T follicular helper cell (primary cell): ENCODE measurements at regions not wholly inside any gene's neighbourhood (a gene's known extent, or its start where the extent isn't known, plus 50 kb on each side); places are given as distances from the start of the nearest gene placed in this dataset.
"Not testable (repeated sequence)": the region's sequence is repeated elsewhere in the genome, so short reads cannot be mapped to it uniquely, and the experiment has no call there.

Experiments
- DNase-seq: peaks from one replicate; pipeline ENCODE4 v3.0.0-alpha.2; 2020; ENCODE audit warnings: low read depth

DNA sequence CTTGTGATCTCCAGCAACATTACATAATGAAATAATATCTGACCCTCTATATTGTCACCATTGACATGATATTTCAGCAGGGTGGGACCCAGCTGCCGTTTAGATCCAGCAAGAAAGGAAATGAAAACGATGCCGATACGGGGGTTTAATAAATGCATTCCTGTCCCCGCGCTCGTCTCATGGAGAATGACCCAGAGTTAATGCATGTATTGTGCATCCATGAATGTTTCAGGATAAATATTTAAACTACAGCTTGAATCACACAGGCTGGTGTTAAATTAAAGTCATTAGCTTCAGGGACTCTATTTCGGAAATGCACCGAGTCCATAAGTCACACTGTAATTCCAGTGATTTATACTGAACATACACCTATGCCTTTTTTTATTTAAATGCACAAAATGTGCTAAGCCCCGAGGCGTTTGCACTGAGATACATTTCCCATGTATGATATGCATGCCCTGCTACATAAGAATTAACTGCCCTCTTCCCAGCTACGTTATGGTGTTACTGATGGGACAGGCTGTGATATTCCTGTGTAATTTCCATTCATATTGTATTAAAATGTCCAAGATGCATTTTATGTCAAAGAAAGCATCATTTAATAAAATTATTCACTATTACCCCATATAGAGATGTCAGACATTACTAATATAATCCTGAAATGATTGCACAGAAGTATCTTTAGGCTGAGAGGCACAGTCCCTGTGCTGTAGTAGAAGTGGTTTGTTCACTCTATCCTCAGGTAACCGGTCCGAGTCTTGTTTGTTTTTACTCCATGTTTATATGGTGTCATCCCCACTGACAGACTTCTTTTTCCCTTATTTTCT is 109.3 kb upstream of the ZNF516 start:
- DNase-seq, result no peak

DNA sequence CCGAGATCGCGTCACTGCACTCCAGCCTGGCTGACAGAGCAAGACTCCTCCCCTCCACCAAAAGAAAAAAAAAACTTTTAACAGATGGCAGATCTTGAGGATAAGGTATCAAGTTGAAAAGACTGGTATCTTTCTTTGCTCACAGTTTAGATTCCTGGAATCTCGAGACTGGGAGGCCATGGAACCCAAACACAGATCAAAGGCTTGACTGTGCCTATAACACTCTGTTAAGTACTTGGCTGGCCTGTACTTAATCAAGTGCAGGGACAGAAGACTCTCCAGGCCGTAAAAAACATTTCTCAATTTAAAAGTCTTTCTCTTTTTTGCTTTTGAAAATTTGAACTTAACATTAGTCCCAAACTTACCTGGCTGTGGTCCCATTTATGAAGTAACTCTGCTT is 107.1 kb upstream of the ZNF516 start:
- DNase-seq, result no peak

DNA sequence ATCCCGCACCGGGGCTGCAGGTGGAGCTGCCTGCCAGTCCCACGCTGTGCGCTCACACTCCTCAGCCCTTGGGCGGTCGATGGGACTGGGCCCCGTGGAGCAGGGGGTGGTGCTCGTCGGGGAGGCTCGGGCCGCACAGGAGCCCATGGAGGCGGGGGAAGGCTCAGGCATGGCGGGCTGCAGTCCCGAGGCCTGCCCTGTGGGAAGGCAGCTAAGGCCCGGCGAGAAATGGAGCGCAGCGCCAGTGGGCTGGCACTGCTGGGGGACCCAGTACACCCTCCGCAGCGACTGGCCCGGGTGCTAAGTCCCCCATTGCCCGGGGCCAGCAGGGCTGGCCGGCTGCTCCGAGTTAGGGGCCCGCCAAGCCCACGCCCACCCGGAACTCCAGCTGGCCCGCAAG is 105.0 kb upstream of the ZNF516 start:
- DNase-seq, result not testable (repeated sequence)

DNA sequence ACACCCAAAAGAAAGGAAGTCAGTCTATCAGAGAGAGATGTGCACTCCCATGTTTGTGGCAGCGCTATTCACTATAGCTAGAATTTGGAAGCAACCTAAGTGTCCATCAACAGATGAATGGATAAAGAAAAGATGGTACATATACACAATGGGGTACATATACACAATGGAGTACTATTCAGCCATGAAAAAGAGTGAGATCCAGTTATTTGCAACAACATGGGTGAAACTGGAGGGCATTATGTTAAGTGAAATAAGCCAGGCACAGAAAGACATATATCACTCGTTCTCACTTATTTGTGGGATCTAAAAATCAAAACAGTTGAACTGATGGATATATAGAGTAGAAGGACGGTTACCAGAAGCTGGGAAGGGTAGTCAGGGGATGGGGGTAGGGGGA is 99.9 kb upstream of the ZNF516 start:
- no peak for DNase-seq

DNA sequence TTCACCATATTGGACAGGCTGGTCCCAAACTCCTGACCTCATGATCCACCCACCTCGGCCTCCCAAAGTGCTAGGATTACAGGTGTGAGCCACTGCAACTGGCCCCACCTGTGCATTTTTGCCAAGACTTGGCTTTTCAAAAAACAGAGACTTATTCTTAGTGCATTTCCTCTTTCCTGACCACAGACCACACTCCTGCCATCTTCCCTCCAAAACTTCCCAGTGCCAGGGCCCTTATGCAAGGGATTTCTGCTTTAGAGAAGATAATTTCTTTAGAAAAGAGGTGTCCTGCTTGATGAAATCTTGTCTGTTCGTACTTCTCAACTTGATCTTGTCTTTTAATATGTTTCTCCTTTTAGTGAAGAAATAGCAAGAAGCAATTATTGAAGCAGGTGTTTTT is 98.8 kb upstream of the ZNF516 start:
- DNase-seq, result no peak

DNA sequence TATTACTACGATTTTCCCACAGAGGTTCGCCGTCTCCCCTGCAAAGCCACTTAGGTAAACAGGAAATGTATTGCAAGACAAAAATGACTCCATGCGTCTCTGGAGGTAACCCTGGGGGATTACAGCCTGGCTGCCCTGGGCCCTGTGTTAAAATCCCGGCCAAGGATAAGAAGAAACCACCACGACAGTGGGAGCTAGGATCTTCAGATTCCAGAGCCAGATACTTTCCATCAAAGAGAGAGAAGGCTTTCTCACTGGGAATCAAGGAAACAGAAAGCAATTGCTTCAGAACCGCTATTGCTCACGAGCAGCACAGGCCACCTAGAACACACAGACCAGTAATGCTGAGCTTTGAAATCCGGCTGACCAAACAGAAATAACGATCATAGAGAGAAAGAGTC is 97.9 kb upstream of the ZNF516 start:
- no peak for DNase-seq

DNA sequence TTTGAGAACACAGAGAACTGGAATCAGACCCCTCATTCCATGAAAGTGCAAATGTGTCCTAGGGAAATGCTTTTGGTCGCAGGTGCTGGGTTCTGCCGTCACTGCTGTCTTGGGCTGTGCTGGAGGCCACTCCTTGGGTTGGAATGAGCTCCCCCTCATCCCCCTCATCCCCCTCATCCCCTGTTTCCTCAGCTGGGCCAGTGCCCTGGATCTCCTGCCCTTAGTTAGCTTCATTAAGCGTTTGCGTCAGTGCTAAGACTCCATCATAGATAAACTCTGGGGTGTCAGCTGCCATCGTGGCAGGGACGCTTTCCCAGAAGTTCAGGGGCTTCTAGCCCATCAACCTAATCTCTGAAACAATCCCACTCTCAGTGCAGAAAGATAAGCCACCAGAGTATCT is 97.1 kb upstream of the ZNF516 start:
- no peak for DNase-seq

DNA sequence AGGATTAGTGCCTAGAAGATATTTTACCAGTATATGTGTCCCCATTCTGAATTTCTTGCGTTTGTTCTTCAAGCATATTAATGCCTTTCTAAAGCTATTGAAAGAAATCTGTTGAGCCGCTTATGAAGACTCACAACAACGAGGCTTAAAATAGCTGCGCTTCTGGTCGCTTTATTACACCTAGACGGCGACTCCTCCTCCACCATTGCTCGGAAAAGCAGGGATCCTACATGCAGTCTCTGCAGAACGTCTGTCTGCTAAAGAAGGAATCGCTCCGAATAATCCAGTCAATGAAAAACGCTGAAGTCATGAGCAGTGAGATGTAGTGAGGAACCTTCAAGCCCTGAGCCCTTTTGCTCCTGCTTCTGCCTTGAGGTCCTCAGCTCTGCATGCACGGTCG is 94.8 kb upstream of the ZNF516 start:
- no peak for DNase-seq

DNA sequence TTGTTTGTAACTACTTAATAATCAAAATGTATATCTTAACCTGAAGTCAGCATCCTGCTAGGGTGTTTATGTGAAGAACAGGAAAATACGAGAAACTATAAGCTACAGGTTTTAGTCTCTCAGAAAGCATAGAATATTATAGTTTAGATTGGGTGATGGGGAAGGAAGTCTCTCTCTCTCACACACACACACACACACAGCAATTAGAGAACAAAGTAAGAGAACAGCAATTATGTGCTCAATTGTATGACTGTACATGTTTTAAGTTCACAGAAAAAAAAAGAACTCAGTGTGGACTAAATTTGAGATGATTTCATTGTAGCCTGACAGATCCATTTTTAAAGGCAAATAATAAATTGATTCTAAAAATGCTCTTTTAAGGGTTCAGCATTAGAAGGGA is 94.3 kb upstream of the ZNF516 start:
- DNase-seq, result no peak

DNA sequence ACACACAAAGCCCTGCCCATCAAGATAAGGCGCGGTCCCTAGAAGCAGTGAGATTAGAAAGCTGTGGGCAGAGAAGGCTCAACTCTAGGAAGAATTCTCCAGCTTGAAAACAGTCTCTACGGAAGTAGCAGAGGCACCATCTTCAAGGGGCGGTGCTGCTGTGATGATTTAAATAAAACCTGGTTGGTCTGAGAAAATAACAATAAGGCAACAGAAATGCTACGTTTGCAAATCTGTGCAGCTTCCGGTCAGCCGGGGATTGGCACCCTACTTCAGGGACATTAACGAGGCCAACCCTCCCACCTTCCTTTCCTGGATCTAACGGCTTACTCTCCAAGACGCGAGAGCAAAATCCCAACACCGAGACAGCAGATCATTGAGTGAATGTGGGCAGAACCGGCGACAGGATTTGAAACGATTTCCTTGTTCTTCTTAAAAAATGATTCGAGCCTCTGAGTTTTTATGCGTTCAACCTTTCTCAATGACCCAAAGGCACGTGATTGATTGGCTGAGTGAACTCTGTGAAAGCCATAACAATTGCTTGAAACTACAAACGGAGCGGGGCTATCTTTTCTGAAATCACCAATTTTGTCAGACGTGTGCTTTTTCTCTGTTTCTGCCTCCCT is 93.7 kb upstream of the ZNF516 start:
- DNase-seq, result no peak

DNA sequence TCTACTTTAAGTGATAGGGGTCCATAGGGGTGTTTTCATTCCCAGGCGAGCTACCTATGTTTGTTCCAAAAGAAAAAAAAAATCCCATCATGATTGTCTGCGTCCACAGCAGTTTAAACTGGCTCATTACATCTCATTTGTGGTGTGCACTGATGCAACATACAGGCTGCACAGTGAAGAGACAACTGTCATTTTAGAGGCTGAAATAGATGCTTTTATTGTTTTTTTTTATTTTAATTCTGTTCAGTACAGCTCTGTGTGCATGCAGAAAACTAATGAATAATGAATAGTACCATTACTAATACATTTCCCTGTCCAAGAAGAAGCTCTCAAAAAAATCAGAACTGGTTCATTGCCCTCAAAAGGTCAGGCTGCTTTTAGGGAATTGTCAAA is 92.8 kb upstream of the ZNF516 start:
- DNase-seq, result no peak

DNA sequence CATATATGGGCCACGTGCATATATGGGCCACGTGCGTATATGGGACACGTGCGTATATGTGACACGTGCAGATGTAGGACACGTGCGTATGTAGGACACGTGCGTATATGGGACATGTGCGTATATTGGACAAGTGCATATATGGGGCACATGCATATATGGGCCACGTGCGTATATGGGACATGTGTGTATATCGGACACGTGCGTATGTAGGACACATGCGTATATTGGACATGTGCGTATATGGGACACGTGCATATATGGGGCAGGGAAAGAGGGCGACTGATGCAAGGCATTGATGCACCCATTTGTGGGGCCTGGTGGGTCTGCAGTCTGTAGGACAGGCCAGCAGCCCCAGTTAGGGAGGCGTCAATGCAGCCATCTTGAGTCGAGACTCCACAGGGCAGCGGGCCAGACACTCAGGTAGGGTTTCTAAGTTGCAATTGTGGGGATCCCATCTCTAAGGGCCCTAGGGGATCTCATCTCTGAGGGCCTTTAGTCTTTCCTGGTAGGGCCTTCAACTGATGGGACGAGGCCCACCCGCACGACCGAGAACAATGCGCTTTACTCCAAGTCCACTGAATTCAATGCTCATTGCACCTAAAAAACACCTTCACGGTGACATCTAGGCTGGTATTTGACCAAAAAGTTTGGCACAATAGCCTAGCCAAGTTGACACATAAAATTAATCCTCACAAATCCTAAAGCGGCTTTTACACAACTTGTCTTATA is 92.3 kb upstream of the ZNF516 start:
- DNase-seq, result no peak

DNA sequence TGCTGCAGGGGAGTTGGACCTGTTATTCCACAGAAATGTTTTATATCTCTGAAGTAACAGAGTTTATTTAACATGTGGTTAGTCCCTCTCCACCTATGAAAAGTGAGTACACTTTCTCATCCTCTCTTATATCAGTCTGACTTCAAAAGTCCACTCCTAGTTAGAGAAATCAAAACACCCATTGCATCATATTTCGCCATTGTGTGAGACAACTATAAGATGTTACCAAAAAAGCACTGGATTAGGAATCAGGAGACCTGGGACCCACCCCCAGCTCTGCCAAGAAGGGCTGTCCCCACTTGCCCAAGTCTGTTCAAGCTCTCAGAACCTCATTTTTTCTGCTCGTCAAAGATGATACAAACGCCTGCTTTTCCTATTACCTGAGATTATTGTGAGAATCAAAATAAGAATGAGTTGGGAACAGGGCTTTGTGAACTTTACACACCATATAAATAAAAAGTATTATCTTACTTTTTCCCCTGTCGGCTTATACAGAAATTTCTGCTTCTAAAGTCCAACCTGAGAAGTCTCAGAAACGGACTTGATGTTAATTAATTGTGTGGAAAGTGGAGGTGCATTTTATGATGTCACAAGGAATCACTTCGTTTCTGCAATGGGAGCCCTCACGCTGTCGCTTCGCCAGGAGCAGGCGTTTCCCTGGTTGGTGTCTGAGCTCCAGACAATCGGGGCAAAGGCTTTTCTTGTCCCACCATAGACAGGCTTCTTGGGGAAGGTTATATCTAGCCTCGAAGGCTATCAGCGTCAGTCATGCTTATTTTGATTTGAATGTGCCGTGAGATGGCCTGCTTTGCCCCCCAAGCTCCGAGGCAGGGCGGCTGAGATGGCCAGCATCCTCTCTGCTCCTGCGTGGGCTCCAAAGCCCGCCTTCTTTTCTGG is 89.6 kb upstream of the ZNF516 start:
- DNase-seq, result no peak

DNA sequence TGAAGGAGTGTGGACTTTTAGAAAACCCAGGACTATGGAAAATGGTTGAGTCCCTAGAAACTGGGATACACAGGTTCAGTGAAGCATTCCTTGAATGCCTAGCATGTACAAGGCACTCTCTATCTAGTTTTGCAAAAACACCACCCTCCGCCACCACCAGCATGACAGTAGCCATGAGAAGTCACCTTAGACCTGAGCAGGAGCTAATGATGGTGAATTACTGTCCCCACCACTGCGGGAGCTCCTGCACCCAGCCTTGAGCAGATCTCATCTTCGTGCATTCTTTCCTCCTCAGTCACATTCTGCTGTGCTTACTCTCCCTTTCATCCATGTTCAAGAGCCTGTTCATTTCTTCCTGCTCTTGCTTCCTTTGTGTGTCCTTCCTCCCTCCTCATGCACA is 86.2 kb upstream of the ZNF516 start:
- no peak for DNase-seq

DNA sequence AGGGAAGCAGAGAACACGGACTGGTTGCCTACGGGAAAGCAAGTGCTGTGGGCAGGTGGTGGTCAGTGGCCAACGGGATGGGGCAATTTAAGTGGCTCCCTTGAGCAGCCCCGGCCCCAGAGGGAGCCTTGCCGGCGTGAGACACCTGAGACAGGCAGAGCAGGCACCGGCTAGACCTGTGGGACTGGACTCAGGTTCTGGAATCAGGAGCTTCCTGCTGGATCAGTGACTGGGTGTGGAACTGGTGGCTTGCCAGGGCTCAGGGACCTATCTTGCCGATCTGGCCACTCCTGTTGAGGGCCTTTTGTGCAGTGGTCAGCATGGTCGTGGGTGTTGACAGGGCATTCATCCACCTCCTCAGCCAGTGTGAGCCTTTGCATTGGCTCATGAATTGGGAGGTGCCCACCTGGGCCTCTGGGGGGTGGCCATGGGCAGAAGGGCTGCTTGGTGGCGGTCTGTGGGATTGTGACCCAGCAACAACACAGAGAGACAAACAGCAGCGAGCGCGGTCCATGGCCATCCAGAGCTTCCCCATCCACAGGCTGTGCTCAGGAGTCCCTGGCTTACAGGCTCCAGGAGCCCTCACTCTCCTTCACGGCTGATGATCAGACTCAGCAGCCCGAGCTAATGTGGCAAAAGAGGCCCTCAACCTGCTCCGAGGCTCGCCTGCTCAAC is 85.4 kb upstream of the ZNF516 start:
- DNase-seq, result no peak

DNA sequence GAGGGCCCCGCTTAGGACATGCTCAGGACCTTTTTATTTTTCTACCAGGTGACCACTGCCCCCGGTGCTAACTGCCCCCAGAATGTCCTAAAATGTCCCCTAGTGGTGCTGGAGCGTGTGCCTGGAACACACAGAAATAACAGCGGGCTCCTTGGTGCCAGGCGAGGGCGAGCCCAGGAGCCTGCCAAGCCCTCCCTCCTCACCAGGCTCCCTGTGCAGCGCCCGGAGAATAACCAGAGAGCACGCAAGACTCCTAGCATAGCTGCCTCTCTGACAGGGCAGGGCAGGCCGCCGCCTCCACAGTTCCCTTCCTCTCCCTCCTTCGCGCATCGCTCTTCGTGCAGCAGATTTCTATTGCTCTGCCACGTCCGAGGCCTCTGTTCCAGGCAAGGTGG is 84.3 kb upstream of the ZNF516 start:
- no peak for DNase-seq

DNA sequence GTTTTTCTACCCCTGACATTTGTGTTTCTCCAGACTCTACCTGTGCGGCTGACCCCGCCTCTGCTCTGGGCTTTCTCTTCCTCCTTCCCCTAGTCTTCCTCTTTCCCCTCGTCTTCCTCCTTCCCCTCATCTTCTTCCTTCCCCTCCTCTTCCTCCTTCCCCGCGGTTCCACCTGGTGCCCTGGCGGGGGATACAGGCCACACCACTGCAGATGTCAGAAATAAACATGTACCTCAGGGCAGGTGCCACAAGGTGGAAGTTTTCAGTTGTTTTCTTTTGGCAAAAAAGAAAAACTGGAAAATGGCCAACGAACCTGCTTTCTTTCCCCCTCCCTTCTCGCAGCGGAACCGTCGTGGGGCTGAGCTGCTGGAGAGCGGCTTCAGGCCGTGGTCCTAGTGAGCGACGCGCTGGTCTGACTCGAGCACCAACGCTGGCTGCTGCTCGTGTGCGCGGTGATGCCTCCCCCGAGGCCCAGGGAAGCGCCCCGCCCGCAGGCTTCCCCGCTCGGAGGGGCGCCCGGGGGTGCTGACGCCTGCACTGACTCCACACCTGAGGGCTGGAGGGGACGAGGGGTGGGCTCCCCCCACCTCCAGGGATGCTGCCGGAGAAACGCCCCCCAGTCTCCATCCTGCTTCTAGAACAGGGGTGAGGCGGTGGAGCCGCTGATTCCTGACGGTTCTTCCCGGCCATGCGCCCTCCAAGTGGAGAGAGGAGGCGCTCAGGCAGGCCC is 83.7 kb upstream of the ZNF516 start:
- DNase-seq, result no peak

DNA sequence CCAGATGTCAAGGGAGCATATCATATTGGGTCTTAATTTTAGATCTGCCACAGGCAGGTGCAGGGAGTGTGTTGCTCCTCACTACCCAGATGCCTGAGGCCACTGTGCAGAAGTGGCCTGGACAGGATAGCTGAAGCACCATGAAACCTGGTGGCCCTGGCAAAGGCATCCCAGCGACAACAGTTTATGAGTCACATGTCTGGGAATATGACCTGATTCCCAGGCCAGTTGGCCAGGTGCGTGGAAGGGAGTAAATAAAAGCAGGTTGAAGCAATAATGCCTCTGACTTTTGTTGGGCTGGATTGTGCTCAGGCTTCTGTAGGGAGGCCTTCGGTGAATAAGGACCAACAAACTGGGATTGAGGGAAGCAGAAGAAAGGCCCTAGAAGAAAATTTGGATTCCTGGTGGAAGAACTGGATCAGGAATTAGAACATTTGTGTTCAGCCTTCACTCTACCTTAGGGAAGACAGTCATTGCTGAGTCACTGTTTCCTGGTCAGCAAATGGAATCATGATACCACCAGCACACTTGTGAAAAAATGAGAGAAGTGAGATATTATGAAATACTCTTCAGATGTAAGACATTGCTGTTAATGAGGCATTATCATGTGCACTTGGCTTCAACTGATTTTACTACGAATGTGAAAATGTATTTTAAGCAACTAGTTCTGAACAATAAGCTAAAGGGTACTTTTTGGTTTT is 78.4 kb upstream of the ZNF516 start:
- no peak for DNase-seq

DNA sequence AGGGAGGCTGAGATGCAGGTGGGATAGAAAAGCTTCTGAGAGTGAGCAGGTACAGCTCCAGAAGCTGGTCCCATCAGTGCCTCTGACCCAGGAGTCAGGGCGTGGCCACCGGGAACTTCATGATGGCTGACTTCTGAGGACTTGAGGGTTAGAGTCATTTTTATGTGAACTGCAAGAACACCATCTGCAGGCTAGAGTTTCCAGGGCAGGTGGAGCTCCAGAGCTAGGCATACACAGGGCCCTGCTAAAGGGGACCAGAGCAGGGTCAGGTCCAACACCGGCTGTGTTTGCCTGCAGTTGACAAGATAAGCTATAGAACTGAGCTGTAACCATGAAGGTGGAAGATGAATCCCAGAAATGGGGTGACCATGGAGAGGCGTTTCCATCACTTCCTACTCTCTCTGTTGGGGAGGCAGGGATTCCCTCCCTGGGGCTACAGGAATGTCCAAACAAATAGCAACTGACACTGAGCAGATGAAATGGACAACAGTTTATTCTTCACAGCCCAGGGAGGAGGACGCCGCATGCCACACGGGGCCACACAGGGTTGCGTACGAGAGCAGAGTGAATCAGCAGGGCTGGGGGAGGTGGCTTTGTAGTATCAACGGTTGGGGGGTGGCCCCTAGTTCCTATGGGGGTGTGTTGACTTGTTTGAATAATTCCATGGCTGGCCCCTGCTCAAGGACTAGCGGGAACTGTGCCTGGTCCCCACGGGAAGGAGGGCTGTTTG is 77.6 kb upstream of the ZNF516 start:
- DNase-seq, result no peak

DNA sequence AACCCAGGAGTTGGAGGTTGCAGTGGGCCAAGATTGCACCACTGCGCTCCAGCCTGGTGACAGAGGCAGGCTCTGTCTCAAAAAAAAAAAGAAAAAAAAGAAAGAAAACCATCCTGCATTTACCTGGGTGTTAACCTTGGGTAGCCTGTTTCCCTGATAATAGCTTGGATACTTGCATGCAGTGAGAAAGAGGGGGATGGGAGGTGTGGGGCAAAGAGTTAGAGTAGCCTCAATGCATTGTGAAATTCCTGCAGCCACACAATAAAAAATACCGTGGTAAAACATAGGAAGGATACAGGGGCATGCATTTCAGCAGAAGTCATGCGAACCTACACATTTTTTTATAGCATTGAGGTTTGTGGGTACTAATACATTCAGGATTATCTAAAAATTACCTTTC is 76.6 kb upstream of the ZNF516 start:
- no peak for DNase-seq
